ENCODE measurements at regions not wholly inside any gene's neighbourhood (a gene's known extent, or its start where the extent isn't known, plus 50 kb on each side); places are given as distances from the start of the nearest gene placed in this dataset.

- H3K4me1 Mint-ChIP-seq, result peaks cover 63% of the 10 kb centered on the region
- H3K27me3 Mint-ChIP-seq (ENCODE audit: low read depth in 3 of 3), result peaks cover 2 to 9% (median 3%) of the 10 kb centered on the region in 3 donors
- Histone ChIP-seq H3K9ac (ENCODE audit: insufficient read depth, low read length, poor library complexity, severe bottlenecking) (no peak overlapping the region), H2AFZ (ENCODE audit: insufficient read depth, low read depth, low read length, poor library complexity, severe bottlenecking) (peak overlapping the region; percentile 61), H3K4me1 (ENCODE audit: control insufficient read depth in 1 of 2, insufficient read depth in 2 of 2, low read length in 2 of 2) (peaks cover 49 to 66% of the 10 kb centered on the region in 2 donors), H3K79me2 (ENCODE audit: insufficient read depth, low read length) (no peaks in the 10 kb centered on the region), H3K4me2 (replicated peaks; ENCODE audit: extremely low read depth, low read length, poor library complexity, severe bottlenecking) (peak overlapping the region; percentile 61), H3K27ac (ENCODE audit: low read depth in 1 of 2, low read length in 2 of 2) (peak overlapping the region in 1 of 2 donors; percentile 4), H3K4me3 (replicated peaks in 1 of 3; ENCODE audit: low read depth in 2 of 3, low read length in 3 of 3) (peak overlapping the region in 2 of 3 experiments; percentile 14 to 49), H3K27me3 (ENCODE audit: control insufficient read depth in 2 of 2, insufficient read depth in 2 of 2, low read length in 2 of 2) (no peaks in the 10 kb centered on the region), H3K9me3 (replicated peaks in 1 of 2; ENCODE audit: control insufficient read depth in 1 of 2, insufficient read depth in 1 of 2, low read length in 2 of 2) (no peaks in the 10 kb centered on the region), H4K20me1 (ENCODE audit: insufficient read depth, low read length) (no peaks in the 10 kb centered on the region), H3K36me3 (replicated peaks in 1 of 2; ENCODE audit: control insufficient read depth in 1 of 2, insufficient read depth in 2 of 2, low read length in 2 of 2) (no peaks in the 10 kb centered on the region)
- DNase-seq, result peak; percentile 26 to 45 (median 28)
- peaks cover 0 to 9% (median 4%) of the 10 kb centered on the region in 7 donors for H3K9me3 Mint-ChIP-seq
- TF ChIP-seq CTCF (IDR thresholded peaks at IDR 0.05), result no peak
- 20% methylated on average over 4 of the region's 11 CpGs for WGBS (ENCODE audit: insufficient coverage)
- intact Hi-C loops (cut with micrococcal nuclease), result no loop called here
- H3K4me3 Mint-ChIP-seq, result peak overlapping the region; percentile 63 to 80
- H3K36me3 Mint-ChIP-seq, result no peaks in the 10 kb centered on the region
- peak overlapping the region in 2 of 7 donors; percentile 2 to 30 for H3K27ac Mint-ChIP-seq
Observed at GRCh38 chr9:108780942-108781734, 74.6 kb downstream of the ACTL7B start.

GRCh38 chr9:108779551-108780325 is 76.0 kb downstream of the ACTL7B start:
- no peaks in the 10 kb centered on the region for H3K36me3 Mint-ChIP-seq
- Histone ChIP-seq H4K20me1 (ENCODE audit: insufficient read depth, low read length) (no peaks in the 10 kb centered on the region), H3K4me2 (replicated peaks; ENCODE audit: extremely low read depth, low read length, poor library complexity, severe bottlenecking) (no peak overlapping the region), H3K9ac (ENCODE audit: insufficient read depth, low read length, poor library complexity, severe bottlenecking) (no peak overlapping the region), H3K9me3 (replicated peaks in 1 of 2; ENCODE audit: control insufficient read depth in 1 of 2, insufficient read depth in 1 of 2, low read length in 2 of 2) (no peaks in the 10 kb centered on the region), H3K27ac (ENCODE audit: low read depth in 1 of 2, low read length in 2 of 2) (no peak overlapping the region), H3K36me3 (replicated peaks in 1 of 2; ENCODE audit: control insufficient read depth in 1 of 2, insufficient read depth in 2 of 2, low read length in 2 of 2) (no peaks in the 10 kb centered on the region), H2AFZ (ENCODE audit: insufficient read depth, low read depth, low read length, poor library complexity, severe bottlenecking) (no peak overlapping the region), H3K4me3 (replicated peaks in 1 of 3; ENCODE audit: low read depth in 2 of 3, low read length in 3 of 3) (no peak overlapping the region), H3K4me1 (ENCODE audit: control insufficient read depth in 1 of 2, insufficient read depth in 2 of 2, low read length in 2 of 2) (peaks cover 37 to 52% of the 10 kb centered on the region in 2 donors), H3K79me2 (ENCODE audit: insufficient read depth, low read length) (no peaks in the 10 kb centered on the region), H3K27me3 (ENCODE audit: control insufficient read depth in 2 of 2, insufficient read depth in 2 of 2, low read length in 2 of 2) (no peaks in the 10 kb centered on the region)
- H3K4me3 Mint-ChIP-seq, result no peak overlapping the region
- peaks cover 53% of the 10 kb centered on the region for H3K4me1 Mint-ChIP-seq
- intact Hi-C loops (cut with micrococcal nuclease), result no loop called here
- DNase-seq, result no peak
- peaks cover 0 to 3% (median 0%) of the 10 kb centered on the region in 7 donors for H3K9me3 Mint-ChIP-seq
- WGBS (ENCODE audit: insufficient coverage), result 88% methylated on average over 6 of the region's 10 CpGs
- H3K27ac Mint-ChIP-seq, result no peak overlapping the region
- H3K27me3 Mint-ChIP-seq (ENCODE audit: low read depth in 3 of 3), result peaks cover 3 to 9% (median 3%) of the 10 kb centered on the region in 3 donors
- TF ChIP-seq CTCF (IDR thresholded peaks at IDR 0.05), result no peak

All from CD14-positive monocyte (primary cell).